Type B pancreatic cell (in vitro differentiated cells): ENCODE measurements at regions not wholly inside any gene's neighbourhood (a gene's known extent, or its start where the extent isn't known, plus 50 kb on each side); places are given as distances from the start of the nearest gene placed in this dataset.

Source experiments
- DNase-seq: peaks from one replicate; pipeline ENCODE4 v3.0.0; 2021; ENCODE audit warnings: mixed read lengths; ENCODE audit not compliant: unreplicated experiment; ENCODE audit errors: extremely low spot score
- H3K27ac Mint-ChIP-seq: 2 replicates; pipeline ENCODE4 v1.8.0; 2021; ENCODE audit warnings: mild to moderate bottlenecking, mixed read lengths
- H3K27me3 Mint-ChIP-seq: 2 replicates; pipeline ENCODE4 v1.8.0; 2021; ENCODE audit warnings: mixed read lengths
- H3K36me3 Mint-ChIP-seq: 2 replicates; pipeline ENCODE4 v1.8.0; 2021; ENCODE audit warnings: mixed read lengths
- H3K4me1 Mint-ChIP-seq: one replicate; pipeline ENCODE4 v1.8.0; 2021; ENCODE audit warnings: mixed read lengths; ENCODE audit not compliant: unreplicated experiment
- H3K4me3 Mint-ChIP-seq: 2 replicates; pipeline ENCODE4 v1.8.0; 2021; ENCODE audit warnings: mild to moderate bottlenecking, mixed read lengths
- H3K9me3 Mint-ChIP-seq: 2 replicates; pipeline ENCODE4 v1.8.0; 2021; ENCODE audit warnings: mixed read lengths
- TF ChIP-seq, protein P1 (sequence below): fragments of 200-600 bp; sonication (generic); conservative IDR thresholded peaks from 2 replicates; pipeline ENCODE4 v1.5.0; 2021; ENCODE audit warnings: antibody characterized with exemption, mild to moderate bottlenecking

DNA sequence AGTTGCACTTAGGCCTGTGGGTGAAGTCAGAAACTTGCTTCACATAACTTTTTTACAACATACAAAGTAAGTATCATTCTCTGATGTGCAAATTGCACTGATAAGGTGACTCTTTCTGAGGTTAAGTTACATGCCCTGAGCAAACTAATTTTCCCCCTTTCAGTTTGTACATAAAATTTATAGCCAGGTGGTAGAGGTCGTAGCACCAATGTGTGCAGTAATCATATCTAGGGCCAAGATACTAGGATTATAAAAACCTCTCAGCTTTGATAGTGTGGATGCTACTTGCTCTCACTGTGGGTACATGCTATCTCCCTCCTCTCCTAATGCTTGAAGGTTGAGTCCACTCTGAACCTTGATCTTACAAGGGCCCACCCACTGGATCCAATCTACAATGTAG lies 130.7 kb upstream of the CPNE8 start:
- Mint-ChIP-seq H3K27me3 (no peaks in the 10 kb centered on the region), H3K36me3 (no peaks in the 10 kb centered on the region), H3K4me1 (no peaks in the 10 kb centered on the region), H3K27ac (no peak overlapping the region), H3K9me3 (no peaks in the 10 kb centered on the region), H3K4me3 (no peak overlapping the region)
- DNase-seq = no peak
- TF ChIP-seq, protein P1, sequence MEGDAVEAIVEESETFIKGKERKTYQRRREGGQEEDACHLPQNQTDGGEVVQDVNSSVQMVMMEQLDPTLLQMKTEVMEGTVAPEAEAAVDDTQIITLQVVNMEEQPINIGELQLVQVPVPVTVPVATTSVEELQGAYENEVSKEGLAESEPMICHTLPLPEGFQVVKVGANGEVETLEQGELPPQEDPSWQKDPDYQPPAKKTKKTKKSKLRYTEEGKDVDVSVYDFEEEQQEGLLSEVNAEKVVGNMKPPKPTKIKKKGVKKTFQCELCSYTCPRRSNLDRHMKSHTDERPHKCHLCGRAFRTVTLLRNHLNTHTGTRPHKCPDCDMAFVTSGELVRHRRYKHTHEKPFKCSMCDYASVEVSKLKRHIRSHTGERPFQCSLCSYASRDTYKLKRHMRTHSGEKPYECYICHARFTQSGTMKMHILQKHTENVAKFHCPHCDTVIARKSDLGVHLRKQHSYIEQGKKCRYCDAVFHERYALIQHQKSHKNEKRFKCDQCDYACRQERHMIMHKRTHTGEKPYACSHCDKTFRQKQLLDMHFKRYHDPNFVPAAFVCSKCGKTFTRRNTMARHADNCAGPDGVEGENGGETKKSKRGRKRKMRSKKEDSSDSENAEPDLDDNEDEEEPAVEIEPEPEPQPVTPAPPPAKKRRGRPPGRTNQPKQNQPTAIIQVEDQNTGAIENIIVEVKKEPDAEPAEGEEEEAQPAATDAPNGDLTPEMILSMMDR = no peak

DNA sequence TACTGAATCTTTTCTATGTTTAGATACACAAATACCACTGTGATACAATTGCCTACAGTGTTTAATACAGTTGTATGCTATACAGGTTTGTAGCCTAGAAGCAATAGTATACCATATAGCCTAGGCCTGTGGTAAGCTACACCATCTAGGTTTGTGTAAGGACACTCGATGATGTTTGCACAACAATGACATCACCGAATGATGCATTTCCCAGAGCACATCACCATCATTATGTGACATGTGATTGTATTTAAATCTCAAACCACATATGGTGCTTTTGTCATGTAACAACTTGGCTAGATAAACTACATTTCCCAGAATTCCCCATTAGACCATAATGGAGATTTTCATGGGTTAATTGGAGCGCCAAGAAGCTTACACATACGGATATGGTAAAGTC lies 128.4 kb upstream of the CPNE8 start:
- H3K27ac Mint-ChIP-seq = no peak overlapping the region
- no peak for DNase-seq
- no peaks in the 10 kb centered on the region for H3K4me1 Mint-ChIP-seq
- no peak overlapping the region for H3K4me3 Mint-ChIP-seq
- H3K9me3 Mint-ChIP-seq = no peaks in the 10 kb centered on the region
- H3K27me3 Mint-ChIP-seq = no peaks in the 10 kb centered on the region
- TF ChIP-seq, protein P1 = no peak
- H3K36me3 Mint-ChIP-seq = no peaks in the 10 kb centered on the region

DNA sequence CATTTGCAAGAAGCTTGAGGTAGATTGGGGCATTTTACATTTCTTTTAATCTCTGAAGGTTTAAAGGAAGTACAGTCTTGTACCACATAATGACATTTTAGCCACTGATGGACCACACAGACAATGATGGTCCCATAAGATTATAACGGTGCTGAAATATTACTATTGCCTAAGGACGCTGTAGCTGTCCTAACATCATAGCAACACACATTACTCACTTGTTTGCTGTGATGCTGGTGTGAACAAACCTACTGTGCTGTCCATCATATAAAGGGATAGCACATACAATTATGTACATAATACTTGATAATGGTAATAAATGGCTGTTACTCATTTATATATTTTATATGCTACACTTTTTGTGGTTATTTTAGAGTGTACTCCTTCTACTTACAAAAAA lies 127.1 kb upstream of the CPNE8 start:
- Mint-ChIP-seq H3K9me3 (no peaks in the 10 kb centered on the region), H3K27me3 (no peaks in the 10 kb centered on the region), H3K4me3 (no peak overlapping the region), H3K27ac (no peak overlapping the region), H3K4me1 (no peaks in the 10 kb centered on the region), H3K36me3 (no peaks in the 10 kb centered on the region)
- no peak for DNase-seq
- TF ChIP-seq, protein P1 = no peak

DNA sequence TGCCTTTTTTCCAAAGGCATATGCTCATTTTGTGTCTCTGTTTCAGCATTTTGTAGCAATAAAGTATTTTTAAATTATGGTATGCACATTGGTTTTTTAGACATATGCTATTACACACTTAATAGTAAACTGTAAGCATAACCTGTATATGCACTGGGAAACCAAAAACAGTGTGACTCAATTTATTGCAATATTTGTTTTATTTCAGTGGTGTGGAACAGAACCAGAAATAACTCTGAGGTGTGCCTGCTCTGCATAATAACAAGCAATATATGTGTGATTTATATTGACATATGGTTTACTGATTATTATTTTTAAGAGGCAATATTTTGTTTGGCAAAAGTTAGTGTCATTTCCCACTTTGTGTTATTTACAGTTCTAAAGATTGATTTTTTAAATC lies 126.6 kb upstream of the CPNE8 start:
- Mint-ChIP-seq H3K27me3 (no peaks in the 10 kb centered on the region), H3K9me3 (no peaks in the 10 kb centered on the region), H3K4me3 (no peak overlapping the region), H3K4me1 (no peaks in the 10 kb centered on the region), H3K36me3 (no peaks in the 10 kb centered on the region), H3K27ac (no peak overlapping the region)
- TF ChIP-seq, protein P1 = no peak
- DNase-seq = no peak

DNA sequence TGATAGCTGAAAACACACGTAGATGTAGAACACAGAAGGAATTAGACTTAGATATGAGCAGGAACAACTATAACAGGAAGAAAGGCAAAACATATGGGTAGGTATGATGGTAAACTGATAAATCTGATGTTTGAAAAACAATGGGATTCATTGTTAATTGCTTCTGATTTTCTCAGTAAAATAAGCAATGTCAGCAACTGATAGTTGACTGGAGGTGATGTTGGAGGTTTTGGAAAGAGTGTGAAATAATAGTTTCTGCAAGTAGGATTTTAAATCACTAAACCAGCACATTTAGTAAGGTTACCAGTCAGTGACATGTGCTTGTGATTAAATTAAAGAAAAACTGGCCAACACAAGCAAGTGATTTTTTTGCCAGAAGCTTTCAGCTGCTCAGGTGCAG lies 123.0 kb upstream of the CPNE8 start:
- no peaks in the 10 kb centered on the region for H3K4me1 Mint-ChIP-seq
- H3K27ac Mint-ChIP-seq = no peak overlapping the region
- TF ChIP-seq, protein P1 = no peak
- H3K9me3 Mint-ChIP-seq = no peaks in the 10 kb centered on the region
- no peak overlapping the region for H3K4me3 Mint-ChIP-seq
- DNase-seq = no peak
- H3K27me3 Mint-ChIP-seq = no peaks in the 10 kb centered on the region
- H3K36me3 Mint-ChIP-seq = no peaks in the 10 kb centered on the region

DNA sequence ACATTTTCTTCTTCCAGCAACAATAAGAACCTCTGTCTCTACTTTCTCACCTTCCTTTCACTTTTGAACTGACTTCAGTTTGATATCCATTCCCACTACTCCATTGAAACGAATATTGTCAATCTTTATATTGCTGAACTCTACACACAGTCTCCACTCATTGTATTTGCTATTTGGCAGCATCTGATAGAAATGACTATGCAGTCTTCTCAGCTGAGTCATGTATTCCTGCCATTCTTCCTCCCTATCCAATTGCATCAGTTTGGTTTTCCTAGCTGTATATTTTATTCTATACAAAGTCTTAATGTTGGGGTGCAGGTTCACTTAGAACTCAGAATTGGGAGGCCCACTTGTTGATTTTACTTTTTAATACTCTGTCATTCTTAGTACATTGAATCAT lies 107.5 kb upstream of the CPNE8 start:
- DNase-seq = no peak
- H3K27ac Mint-ChIP-seq = no peak overlapping the region
- TF ChIP-seq, protein P1 = no peak

More for the DNA sequence above, 107.5 kb upstream of the CPNE8 start:
- no peaks in the 10 kb centered on the region for H3K27me3 Mint-ChIP-seq
- no peaks in the 10 kb centered on the region for H3K9me3 Mint-ChIP-seq
- no peaks in the 10 kb centered on the region for H3K36me3 Mint-ChIP-seq
- H3K4me1 Mint-ChIP-seq = no peaks in the 10 kb centered on the region
- no peak overlapping the region for H3K4me3 Mint-ChIP-seq
